DND-41 (cell line): ENCODE measurements at regions not wholly inside any gene's neighbourhood (a gene's known extent, or its start where the extent isn't known, plus 50 kb on each side); places are given as distances from the start of the nearest gene placed in this dataset.
"Not testable (repeated sequence)": the region's sequence is repeated elsewhere in the genome, so short reads cannot be mapped to it uniquely, and the experiment has no call there.

Source experiments
- ATAC-seq: fragments of 200-7000 bp; cut with Tn5 transposase; 3 replicates; pipeline ENCODE4 v1.9.1; 2021; ENCODE audit warnings: low read depth; ENCODE audit not compliant: insufficient read depth
- DNase-seq: peaks from one replicate; pipeline ENCODE4 v3.0.0-alpha.2; 2020
- H2AFZ ChIP-seq: 2 replicates; pipeline ENCODE4 v1.6.0; 2012; ENCODE audit warnings: low read depth, low read length
- H3K27ac ChIP-seq: 2 replicates; pipeline ENCODE4 v1.5.1; 2012; ENCODE audit warnings: low read length, inconsistent platforms
- H3K27me3 ChIP-seq: fragments of 200-600 bp; sonication (generic); 2 replicates; pipeline ENCODE4 v1.6.0; 2012; ENCODE audit warnings: low read length, mild to moderate bottlenecking, inconsistent platforms; ENCODE audit not compliant: insufficient read depth, poor library complexity
- H3K36me3 ChIP-seq: 2 replicates; pipeline ENCODE4 v1.5.1; 2012; ENCODE audit warnings: low read length, inconsistent platforms; ENCODE audit not compliant: insufficient read depth
- H3K4me1 ChIP-seq: 2 replicates; pipeline ENCODE4 v1.5.1; 2012; ENCODE audit warnings: mild to moderate bottlenecking, low read length; ENCODE audit not compliant: insufficient read depth
- H3K4me2 ChIP-seq: 2 replicates; pipeline ENCODE4 v1.6.0; 2012; ENCODE audit warnings: mild to moderate bottlenecking, moderate library complexity, low read length, inconsistent platforms; ENCODE audit not compliant: insufficient read depth
- H3K4me3 ChIP-seq, 2 experiments: fragments of 200-600 bp in 1 of 2; shearing (Covaris generic) in 1 of 2; 2 replicates each; pipeline ENCODE4 v1.5.1; 2012 to 2016; ENCODE audit warnings: inconsistent platforms in 2 of 2, low read length in 2 of 2, mild to moderate bottlenecking in 2 of 2, low read depth in 1 of 2, moderate library complexity in 1 of 2
- H3K79me2 ChIP-seq: 2 replicates; pipeline ENCODE4 v1.6.0; 2012; ENCODE audit warnings: low read length, inconsistent platforms; ENCODE audit not compliant: insufficient read depth
- H3K9ac ChIP-seq: 2 replicates; pipeline ENCODE4 v1.6.0; 2012; ENCODE audit warnings: low read depth, mild to moderate bottlenecking, inconsistent platforms, low read length, moderate library complexity
- H3K9me3 ChIP-seq: 2 replicates; pipeline ENCODE4 v1.5.1; 2012; ENCODE audit warnings: low read length, moderate library complexity, mild to moderate bottlenecking, inconsistent platforms; ENCODE audit not compliant: insufficient read depth, severe bottlenecking
- H4K20me1 ChIP-seq: 2 replicates; pipeline ENCODE4 v1.6.0; 2012; ENCODE audit warnings: low read length; ENCODE audit not compliant: insufficient read depth
- EZH2 ChIP-seq: IDR thresholded peaks from 3 replicates; pipeline ENCODE4 v1.6.1; 2012; ENCODE audit warnings: borderline replicate concordance, low read depth, mild to moderate bottlenecking, moderate library complexity, low read length, inconsistent platforms; ENCODE audit not compliant: severe bottlenecking
- TF ChIP-seq, protein P1 (sequence below): IDR thresholded peaks from 2 replicates; pipeline ENCODE4 v1.5.1; 2012; ENCODE audit warnings: borderline replicate concordance, low read length, moderate library complexity, mild to moderate bottlenecking; ENCODE audit not compliant: poor library complexity, severe bottlenecking; ENCODE audit errors: extremely low read depth

DNA sequence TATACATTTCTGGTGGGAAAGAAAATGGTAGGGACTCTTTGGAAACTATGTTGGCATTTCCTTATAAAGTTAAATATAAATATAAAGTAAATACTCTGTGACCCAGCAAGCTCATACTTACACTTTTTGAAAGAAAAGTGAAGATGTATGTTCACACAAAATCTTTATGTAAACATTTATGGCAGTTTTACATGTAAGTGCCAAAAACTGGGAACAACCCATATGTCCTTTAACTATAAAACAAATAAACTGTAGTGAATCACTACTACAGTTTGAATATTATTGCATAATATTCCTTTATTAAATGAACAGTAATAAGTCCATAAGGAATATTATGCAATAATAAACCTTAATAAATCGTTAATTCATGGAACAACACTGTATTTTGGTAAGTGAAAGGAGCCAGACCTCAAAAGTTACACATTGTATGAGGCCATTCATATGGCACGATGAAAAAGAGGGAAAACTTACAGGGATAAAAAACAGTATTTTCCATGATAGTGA lies 1660.3 kb upstream of the LRRTM3 start:
- H3K36me3 ChIP-seq = no peaks in the 10 kb centered on the region
- TF ChIP-seq, protein P1, sequence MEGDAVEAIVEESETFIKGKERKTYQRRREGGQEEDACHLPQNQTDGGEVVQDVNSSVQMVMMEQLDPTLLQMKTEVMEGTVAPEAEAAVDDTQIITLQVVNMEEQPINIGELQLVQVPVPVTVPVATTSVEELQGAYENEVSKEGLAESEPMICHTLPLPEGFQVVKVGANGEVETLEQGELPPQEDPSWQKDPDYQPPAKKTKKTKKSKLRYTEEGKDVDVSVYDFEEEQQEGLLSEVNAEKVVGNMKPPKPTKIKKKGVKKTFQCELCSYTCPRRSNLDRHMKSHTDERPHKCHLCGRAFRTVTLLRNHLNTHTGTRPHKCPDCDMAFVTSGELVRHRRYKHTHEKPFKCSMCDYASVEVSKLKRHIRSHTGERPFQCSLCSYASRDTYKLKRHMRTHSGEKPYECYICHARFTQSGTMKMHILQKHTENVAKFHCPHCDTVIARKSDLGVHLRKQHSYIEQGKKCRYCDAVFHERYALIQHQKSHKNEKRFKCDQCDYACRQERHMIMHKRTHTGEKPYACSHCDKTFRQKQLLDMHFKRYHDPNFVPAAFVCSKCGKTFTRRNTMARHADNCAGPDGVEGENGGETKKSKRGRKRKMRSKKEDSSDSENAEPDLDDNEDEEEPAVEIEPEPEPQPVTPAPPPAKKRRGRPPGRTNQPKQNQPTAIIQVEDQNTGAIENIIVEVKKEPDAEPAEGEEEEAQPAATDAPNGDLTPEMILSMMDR = no peak
- no peak for TF ChIP-seq EZH2
- no peak overlapping the region for H3K9ac ChIP-seq
- ATAC-seq (no peak), DNase-seq (no peak)
- no peak overlapping the region for H2AFZ ChIP-seq
- H3K27me3 ChIP-seq = no peaks in the 10 kb centered on the region
- H3K27ac ChIP-seq = no peak overlapping the region
- no peak overlapping the region for H3K4me2 ChIP-seq
- H3K4me1 ChIP-seq = no peaks in the 10 kb centered on the region
- no peaks in the 10 kb centered on the region for H3K9me3 ChIP-seq
- H4K20me1 ChIP-seq = no peaks in the 10 kb centered on the region
- no peaks in the 10 kb centered on the region for H3K79me2 ChIP-seq
- no peak overlapping the region for H3K4me3 ChIP-seq

- not testable (repeated sequence) for H3K79me2 ChIP-seq, H3K9me3 ChIP-seq, DNase-seq, H3K9ac ChIP-seq, H4K20me1 ChIP-seq, H3K4me2 ChIP-seq, H3K4me3 ChIP-seq, H3K36me3 ChIP-seq, H2AFZ ChIP-seq, ATAC-seq, H3K27me3 ChIP-seq, H3K4me1 ChIP-seq, H3K27ac ChIP-seq
These were observed 1656.3 kb upstream of the LRRTM3 start for GRCh38 chr10:65269551-65269950.

DNA sequence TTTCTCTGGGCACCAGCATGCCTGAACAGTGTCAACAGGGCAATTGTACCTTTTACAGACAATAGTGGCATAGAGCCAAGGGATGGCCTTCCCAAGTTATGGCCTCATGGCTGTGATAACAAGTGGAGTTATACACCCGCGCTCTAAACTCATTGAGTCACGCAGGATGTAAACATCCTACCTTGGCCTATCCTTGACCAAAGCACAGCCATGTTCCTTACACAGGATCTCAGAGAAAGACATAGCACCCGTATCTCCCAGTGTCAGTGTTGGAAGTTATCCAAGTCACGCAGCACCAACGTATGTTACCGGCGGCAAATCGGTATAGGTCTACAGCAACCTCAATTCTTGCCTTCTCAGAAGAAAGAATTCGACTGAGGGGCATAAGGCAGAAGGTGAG lies 1654.9 kb upstream of the LRRTM3 start:
- no peaks in the 10 kb centered on the region for H3K36me3 ChIP-seq
- H3K27me3 ChIP-seq = no peaks in the 10 kb centered on the region
- H3K4me1 ChIP-seq = no peaks in the 10 kb centered on the region
- H3K9ac ChIP-seq = no peak overlapping the region
- H2AFZ ChIP-seq = no peak overlapping the region
- H4K20me1 ChIP-seq = no peaks in the 10 kb centered on the region
- H3K9me3 ChIP-seq = no peaks in the 10 kb centered on the region
- H3K27ac ChIP-seq = no peak overlapping the region
- ATAC-seq = no peak
- TF ChIP-seq EZH2 = no peak
- TF ChIP-seq, protein P1 = no peak
- no peaks in the 10 kb centered on the region for H3K79me2 ChIP-seq
- no peak overlapping the region for H3K4me2 ChIP-seq
- H3K4me3 ChIP-seq = no peak overlapping the region
- DNase-seq = no peak

DNA sequence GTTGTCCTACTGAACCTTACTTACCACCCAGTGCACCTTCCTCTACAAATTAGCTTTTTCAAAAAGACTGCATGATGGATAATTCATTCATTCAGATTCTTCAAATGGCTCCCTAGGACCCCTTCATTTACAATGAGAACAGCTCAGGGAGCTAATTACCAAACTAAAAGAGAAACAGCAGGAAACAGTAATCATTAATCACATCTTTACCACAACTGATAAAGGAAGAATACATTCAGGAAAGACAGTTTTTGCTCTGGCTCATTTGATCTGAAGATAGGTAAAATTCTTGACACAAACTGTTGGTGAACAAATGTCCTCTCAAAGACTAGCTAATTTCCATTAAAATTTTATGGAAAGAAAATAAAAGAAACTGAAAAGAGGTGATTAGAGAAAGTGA lies 1652.7 kb upstream of the LRRTM3 start:
- no peaks in the 10 kb centered on the region for H3K79me2 ChIP-seq
- H3K27me3 ChIP-seq = no peaks in the 10 kb centered on the region
- no peak overlapping the region for H2AFZ ChIP-seq
- no peaks in the 10 kb centered on the region for H3K9me3 ChIP-seq
- H3K36me3 ChIP-seq = no peaks in the 10 kb centered on the region
- H4K20me1 ChIP-seq = no peaks in the 10 kb centered on the region
- ATAC-seq (no peak), DNase-seq (no peak)
- no peaks in the 10 kb centered on the region for H3K4me1 ChIP-seq
- H3K4me2 ChIP-seq = no peak overlapping the region
- TF ChIP-seq EZH2 = no peak
- TF ChIP-seq, protein P1 = no peak
- H3K4me3 ChIP-seq = no peak overlapping the region
- H3K27ac ChIP-seq = no peak overlapping the region
- H3K9ac ChIP-seq = no peak overlapping the region
